PC-3 (cell line): ENCODE measurements at regions not wholly inside any gene's neighbourhood (a gene's known extent, or its start where the extent isn't known, plus 50 kb on each side); places are given as distances from the start of the nearest gene placed in this dataset.

Source experiments
- ATAC-seq: fragments of 200-7000 bp; cut with Tn5 transposase; 2 replicates; pipeline ENCODE4 v1.9.1; 2020; ENCODE audit warnings: mild to moderate bottlenecking, moderate library complexity
- BruUV-seq: library from RNA; stranded (reverse); fragments of 400-500 nt; replicated peaks from 2 replicates; lab custom pipeline; 2021; lab: Mats Ljungman, UMichigan
- CTCF ChIA-PET: fragments of 300-600 bp; sonication (Branson Sonifier 250); formaldehyde crosslinking; loops from one replicate; lab custom pipeline; 2022; ENCODE audit warnings: antibody characterized with exemption; lab: Charles Lee
- POLR2A ChIA-PET: fragments of 300-600 bp; sonication (Branson Sonifier 250); formaldehyde crosslinking; loops from one replicate; lab custom pipeline; 2022; ENCODE audit warnings: antibody characterized with exemption; ENCODE audit not compliant: unreplicated experiment; lab: Charles Lee
- DNase-seq: peaks from one replicate; pipeline ENCODE4 v3.0.0-alpha.2; 2015
- H2AFZ ChIP-seq: fragments of 300-600 bp; sonication (generic); 2 replicates; pipeline ENCODE4 v1.6.0; 2016; ENCODE audit warnings: antibody characterized with exemption, low read length
- H3F3A ChIP-seq: fragments of 300-600 bp; sonication (generic); one replicate; pipeline ENCODE4 v1.6.0; 2017; ENCODE audit warnings: antibody characterized with exemption, low read length, control low read depth, mild to moderate bottlenecking; ENCODE audit not compliant: unreplicated experiment
- H3K27ac ChIP-seq: fragments of 300-600 bp; sonication (generic); 2 replicates; pipeline ENCODE4 v1.5.1; 2016; ENCODE audit warnings: mild to moderate bottlenecking, low read length
- H3K27me3 ChIP-seq: fragments of 300-600 bp; sonication (generic); 2 replicates; pipeline ENCODE4 v1.6.1; 2016; ENCODE audit warnings: low read length, mixed read lengths
- H3K36me3 ChIP-seq: fragments of 300-600 bp; sonication (generic); 2 replicates; pipeline ENCODE4 v1.6.1; 2016; ENCODE audit warnings: low read depth, mixed run types, low read length, mixed read lengths
- H3K4me1 ChIP-seq: fragments of 300-600 bp; sonication (generic); 2 replicates; pipeline ENCODE4 v1.5.1; 2016; ENCODE audit warnings: low read length; ENCODE audit not compliant: insufficient read depth
- H3K4me2 ChIP-seq: fragments of 300-600 bp; sonication (generic); 2 replicates; pipeline ENCODE4 v1.6.0; 2016; ENCODE audit warnings: low read length
- H3K4me3 ChIP-seq: fragments of 300-600 bp; sonication (generic); 2 replicates; pipeline ENCODE4 v1.5.1; 2016; ENCODE audit warnings: mild to moderate bottlenecking, low read length, mixed read lengths
- H3K79me2 ChIP-seq: fragments of 300-600 bp; sonication (generic); 2 replicates; pipeline ENCODE4 v1.6.1; 2017; ENCODE audit warnings: low read length, mixed read lengths
- H3K9ac ChIP-seq: fragments of 300-600 bp; sonication (generic); 2 replicates; pipeline ENCODE4 v1.6.0; 2016; ENCODE audit warnings: mild to moderate bottlenecking, low read length
- H3K9me2 ChIP-seq: fragments of 300-600 bp; sonication (generic); replicated peaks from 2 replicates; pipeline ENCODE4 v1.6.1; 2016; ENCODE audit warnings: mixed run types, low read length, mixed read lengths
- H3K9me3 ChIP-seq: fragments of 300-600 bp; sonication (generic); 2 replicates; pipeline ENCODE4 v1.6.1; 2016; ENCODE audit warnings: low read length, mixed read lengths
- H4K20me1 ChIP-seq: fragments of 300-600 bp; sonication (generic); 2 replicates; pipeline ENCODE4 v1.6.1; 2016; ENCODE audit warnings: low read length, mixed read lengths
- EZH2 ChIP-seq: fragments of 300-600 bp; sonication (generic); IDR thresholded peaks from one replicate; pipeline ENCODE4 v1.6.1; 2017; ENCODE audit warnings: antibody characterized with exemption, mild to moderate bottlenecking, low read length; ENCODE audit not compliant: unreplicated experiment
- EZH2phosphoT487 ChIP-seq: fragments of 300-600 bp; sonication (generic); IDR thresholded peaks from 2 replicates; pipeline ENCODE4 v1.6.1; 2018; ENCODE audit warnings: mild to moderate bottlenecking, antibody characterized with exemption, low read length, borderline replicate concordance
- intact Hi-C: fragments of 100-400 bp; cut with micrococcal nuclease; formaldehyde crosslinking; loops from 2 replicates; pipeline ENCODE4 v1.9.0; 2023
- TF ChIP-seq, protein P1 (sequence below): fragments of 300-600 bp; sonication (generic); conservative IDR thresholded peaks from 2 replicates; pipeline ENCODE4 v1.5.1; 2017; ENCODE audit warnings: antibody characterized with exemption, low read depth, mild to moderate bottlenecking, low read length

- H4K20me1 ChIP-seq: no peaks in the 10 kb centered on the region
- H3K36me3 ChIP-seq: no peaks in the 10 kb centered on the region
- no peak overlapping the region for H3K9ac ChIP-seq
- H3K9me3 ChIP-seq: no peaks in the 10 kb centered on the region
- POLR2A ChIA-PET: no interaction called here
- ATAC-seq: no peak
- CTCF ChIA-PET: no interaction called here
- intact Hi-C loops: loop anchor here (5.0 kb wide), 1 partner anchor 248 kb away; no protein-coding TSS in a partner anchor
- H3K27me3 ChIP-seq: no peaks in the 10 kb centered on the region
- no peak for DNase-seq
- no peak overlapping the region for H3K27ac ChIP-seq
- H3F3A ChIP-seq: no peaks in the 10 kb centered on the region
- no peak overlapping the region for H2AFZ ChIP-seq
- H3K4me3 ChIP-seq: no peak overlapping the region
- no peak overlapping the region for H3K4me2 ChIP-seq
- BruUV-seq: no TSS peak
- H3K4me1 ChIP-seq: no peaks in the 10 kb centered on the region
- H3K79me2 ChIP-seq: no peaks in the 10 kb centered on the region
- TF ChIP-seq EZH2 (no peak), EZH2phosphoT487 (no peak)
- TF ChIP-seq, protein P1, sequence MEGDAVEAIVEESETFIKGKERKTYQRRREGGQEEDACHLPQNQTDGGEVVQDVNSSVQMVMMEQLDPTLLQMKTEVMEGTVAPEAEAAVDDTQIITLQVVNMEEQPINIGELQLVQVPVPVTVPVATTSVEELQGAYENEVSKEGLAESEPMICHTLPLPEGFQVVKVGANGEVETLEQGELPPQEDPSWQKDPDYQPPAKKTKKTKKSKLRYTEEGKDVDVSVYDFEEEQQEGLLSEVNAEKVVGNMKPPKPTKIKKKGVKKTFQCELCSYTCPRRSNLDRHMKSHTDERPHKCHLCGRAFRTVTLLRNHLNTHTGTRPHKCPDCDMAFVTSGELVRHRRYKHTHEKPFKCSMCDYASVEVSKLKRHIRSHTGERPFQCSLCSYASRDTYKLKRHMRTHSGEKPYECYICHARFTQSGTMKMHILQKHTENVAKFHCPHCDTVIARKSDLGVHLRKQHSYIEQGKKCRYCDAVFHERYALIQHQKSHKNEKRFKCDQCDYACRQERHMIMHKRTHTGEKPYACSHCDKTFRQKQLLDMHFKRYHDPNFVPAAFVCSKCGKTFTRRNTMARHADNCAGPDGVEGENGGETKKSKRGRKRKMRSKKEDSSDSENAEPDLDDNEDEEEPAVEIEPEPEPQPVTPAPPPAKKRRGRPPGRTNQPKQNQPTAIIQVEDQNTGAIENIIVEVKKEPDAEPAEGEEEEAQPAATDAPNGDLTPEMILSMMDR: no peak
- no peaks in the 10 kb centered on the region for H3K9me2 ChIP-seq
Observed at GRCh38 chr6:166765234-166765541, 138.1 kb upstream of the RPS6KA2 start.

DNA sequence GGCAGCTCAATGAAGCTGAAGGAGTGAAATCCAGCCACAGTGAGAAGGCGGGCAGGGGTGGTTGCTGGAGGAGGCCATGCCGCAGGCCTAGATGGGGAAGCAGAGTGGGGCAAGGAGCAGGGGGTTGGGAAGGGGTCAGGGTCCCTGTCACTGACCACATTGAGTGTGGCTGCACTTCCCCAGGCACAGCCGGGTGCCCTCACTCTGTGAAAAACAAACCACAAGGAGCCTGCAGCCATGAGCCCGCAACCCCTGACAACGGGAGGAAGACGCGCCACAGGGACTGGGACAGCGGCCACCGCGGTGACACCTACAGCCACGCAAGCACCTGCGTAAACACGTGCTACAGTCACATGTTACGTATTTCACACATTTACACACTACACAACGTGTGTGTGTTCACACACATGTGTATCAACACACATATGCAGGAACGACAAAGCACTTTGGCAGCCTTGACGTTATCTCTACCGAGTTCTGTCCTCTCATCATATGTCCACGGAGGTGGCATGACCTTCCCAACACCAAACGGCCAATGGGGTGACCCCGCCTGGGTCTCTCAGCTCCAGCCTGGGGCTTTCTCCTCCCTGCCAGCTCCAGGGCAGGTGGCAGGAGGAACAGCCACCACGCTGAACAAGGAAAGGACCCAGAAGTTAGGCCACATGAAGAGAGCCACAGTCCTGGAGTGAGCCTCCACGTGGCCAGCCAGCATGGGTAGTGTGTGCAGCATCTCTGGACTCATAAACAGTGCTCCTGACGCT, 137.6 kb upstream of the RPS6KA2 start:
- H4K20me1 ChIP-seq: no peaks in the 10 kb centered on the region
- DNase-seq (no peak), ATAC-seq (no peak)
- no peaks in the 10 kb centered on the region for H3K79me2 ChIP-seq
- no peak overlapping the region for H2AFZ ChIP-seq
- H3K9ac ChIP-seq: no peak overlapping the region
- BruUV-seq: no TSS peak
- H3F3A ChIP-seq: no peaks in the 10 kb centered on the region
- H3K4me1 ChIP-seq: no peaks in the 10 kb centered on the region
- H3K27me3 ChIP-seq: no peaks in the 10 kb centered on the region
- no peaks in the 10 kb centered on the region for H3K36me3 ChIP-seq
- H3K4me2 ChIP-seq: no peak overlapping the region
- no peak overlapping the region for H3K27ac ChIP-seq
- CTCF ChIA-PET: no interaction called here
- H3K9me2 ChIP-seq: no peaks in the 10 kb centered on the region
- POLR2A ChIA-PET: no interaction called here
- no peak for TF ChIP-seq EZH2phosphoT487
- TF ChIP-seq EZH2: no peak
- TF ChIP-seq, protein P1: no peak
- intact Hi-C loops: loop anchor here (5.0 kb wide), 1 partner anchor 247 kb away; no protein-coding TSS in a partner anchor
- H3K9me3 ChIP-seq: no peaks in the 10 kb centered on the region
- H3K4me3 ChIP-seq: no peak overlapping the region
